ENCODE measurements at regions not wholly inside any gene's neighbourhood (a gene's known extent, or its start where the extent isn't known, plus 50 kb on each side); places are given as distances from the start of the nearest gene placed in this dataset.

GRCh38 chr10:127610816-127611215 lies 61.7 kb downstream of the NPS start:
- DNase-seq, result no peak

DNA sequence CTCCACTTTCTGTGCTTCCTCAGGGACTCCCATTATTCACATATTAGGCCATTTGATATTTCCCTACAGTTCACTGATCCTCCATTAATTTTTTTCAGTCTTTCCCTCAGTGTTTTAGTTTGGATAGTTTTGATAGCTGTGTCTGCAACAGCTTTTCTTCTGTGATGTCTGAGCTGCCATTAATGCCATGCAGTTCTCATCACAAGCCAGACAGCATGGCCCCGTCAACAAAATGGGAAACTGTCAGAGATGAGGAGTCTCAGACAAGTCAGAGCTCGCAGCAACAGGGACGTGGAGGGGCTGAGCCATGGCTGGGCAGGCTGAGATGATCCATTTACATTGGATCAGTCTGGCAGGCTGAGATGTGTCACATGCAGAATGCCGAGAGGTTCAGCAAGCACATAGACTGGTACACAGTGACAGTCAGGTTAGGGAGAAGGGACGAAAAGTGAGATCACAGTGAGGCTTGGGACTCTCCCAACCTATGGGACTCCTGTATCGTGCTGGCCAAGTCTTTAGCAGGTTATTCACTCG lies 65.4 kb downstream of the NPS start:
- peak; percentile 27 for DNase-seq

DNA sequence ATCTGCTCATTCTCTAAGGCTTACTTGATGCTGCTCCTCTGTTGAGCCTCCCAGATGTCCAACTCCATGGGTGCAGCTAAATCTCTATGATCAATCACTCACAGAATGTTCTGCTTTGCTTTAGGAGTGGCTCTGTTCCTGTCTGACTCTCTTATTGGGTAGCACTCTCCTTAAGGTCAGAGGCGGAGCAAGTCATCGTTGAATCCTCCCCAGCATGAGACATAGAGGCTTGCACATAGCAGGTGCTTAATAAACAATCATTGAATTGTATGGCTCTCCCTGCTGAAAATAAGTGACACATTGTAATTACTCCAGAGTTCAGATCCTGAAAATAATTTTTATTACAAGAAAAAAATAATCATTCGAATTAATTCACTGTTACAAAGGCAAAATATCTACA lies 69.7 kb downstream of the NPS start:
- no peak for DNase-seq

DNA sequence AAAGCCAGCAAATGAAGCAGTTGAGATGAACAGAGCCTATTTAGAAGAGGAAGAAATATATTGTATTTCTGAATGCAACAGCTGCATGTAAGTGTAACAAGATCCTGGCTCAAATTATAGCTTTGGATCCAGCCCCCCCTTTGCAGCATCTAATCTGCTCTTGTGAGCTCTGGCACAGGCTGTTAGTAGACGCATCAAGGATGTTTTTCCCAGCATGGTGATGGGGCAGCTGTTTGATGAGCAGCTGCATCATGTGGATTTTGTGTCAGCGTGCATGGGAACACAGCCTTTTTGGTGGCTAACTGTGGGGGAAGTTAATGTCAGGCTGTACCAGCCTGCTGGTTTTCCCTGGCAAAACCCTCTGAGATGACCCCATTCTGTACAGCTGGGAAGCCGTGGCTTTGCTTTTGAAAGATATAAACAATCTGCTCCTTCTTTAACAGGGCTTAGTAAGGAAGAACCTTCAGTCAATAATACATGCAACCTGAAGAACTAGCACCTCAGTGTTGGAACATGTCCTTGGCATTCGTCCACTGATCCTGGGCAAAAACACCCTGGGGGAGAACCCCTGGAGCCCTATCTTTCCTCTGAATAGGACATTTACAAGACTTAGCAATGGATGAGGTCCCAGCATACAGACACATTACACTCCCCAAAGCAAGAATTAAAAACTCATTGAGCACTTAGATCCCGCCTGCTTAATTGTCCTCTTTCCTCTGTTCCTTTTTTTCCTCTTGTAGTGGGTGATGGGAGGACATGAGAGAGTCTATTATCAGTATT lies 70.6 kb downstream of the NPS start:
- peak; percentile 77 for DNase-seq

- DNase-seq, result no peak
Observed at GRCh38 chr10:127635882-127636281, 86.8 kb downstream of the NPS start.

GRCh38 chr10:127648885-127649284 lies 88.1 kb upstream of the FOXI2 start:
- DNase-seq, result no peak

DNA sequence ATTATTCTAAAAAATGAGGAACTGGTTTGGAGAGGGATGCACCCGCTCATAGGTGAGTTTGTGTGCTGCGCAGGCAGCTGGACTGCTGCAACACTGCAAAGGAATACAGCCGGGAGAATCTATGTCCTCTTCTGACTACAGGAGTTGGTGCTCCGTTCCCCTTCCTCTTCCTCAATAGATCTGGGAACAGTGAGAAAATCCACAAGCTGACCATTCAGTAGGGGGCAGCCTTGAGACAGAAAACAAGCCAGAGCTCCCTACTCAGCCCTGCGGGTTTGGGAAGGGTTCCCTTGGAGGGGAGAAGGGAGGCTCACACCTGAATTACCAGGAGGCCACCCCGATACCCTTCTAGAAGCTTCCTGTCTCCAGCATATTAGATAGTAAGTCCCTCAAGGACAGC lies 87.3 kb upstream of the FOXI2 start:
- DNase-seq, result no peak

GRCh38 chr10:127657056-127657455 lies 79.9 kb upstream of the FOXI2 start:
- no peak for DNase-seq

DNA sequence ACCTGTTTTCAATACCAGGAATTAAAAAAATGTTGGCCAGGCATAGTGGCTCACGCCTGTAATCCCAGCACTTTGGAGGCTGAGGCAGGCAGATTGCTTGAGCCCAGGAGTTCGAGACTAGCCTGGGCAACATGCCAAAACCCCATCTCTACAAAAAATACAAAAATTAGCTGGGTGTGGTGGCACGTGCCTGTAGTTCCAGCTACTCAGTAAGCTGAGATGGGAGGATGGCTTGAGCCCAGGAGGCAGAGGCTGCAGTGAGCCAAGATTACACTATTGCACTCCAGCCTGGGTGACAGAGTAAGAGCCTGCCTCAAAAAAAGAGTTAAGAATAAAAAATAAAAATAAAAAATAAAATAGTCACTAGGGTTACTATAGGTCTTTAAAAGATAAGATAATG lies 60.6 kb upstream of the FOXI2 start:
- peak; percentile 2 for DNase-seq

DNA sequence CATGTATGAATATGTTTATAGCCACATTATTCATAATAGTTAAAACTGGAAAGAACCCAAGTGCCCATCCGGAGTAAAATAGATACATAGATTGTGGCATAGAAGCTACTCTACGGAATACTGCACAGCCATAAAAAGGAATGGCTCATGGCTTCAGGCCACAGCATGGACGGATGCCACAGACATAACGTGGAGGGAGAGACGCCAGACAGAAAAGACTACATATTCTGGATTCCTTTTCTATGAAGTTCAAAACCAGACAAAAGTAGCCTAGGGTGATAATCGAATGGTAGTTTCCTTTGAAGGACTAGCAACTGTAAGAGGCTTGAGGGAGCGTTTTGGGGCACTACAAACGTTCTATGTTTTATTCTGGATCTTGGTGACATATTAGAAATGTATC lies 58.9 kb upstream of the FOXI2 start:
- no peak for DNase-seq

- DNase-seq, result no peak
Observed at GRCh38 chr10:127679642-127680255, 57.2 kb upstream of the FOXI2 start.

All from NCI-H1105 (cell line).